IMR-90 (cell line): ENCODE measurements at regions not wholly inside any gene's neighbourhood (a gene's known extent, or its start where the extent isn't known, plus 50 kb on each side); places are given as distances from the start of the nearest gene placed in this dataset.

ENCODE experiments used
- ATAC-seq: fragments of 200-7000 bp; cut with Tn5 transposase; 2 replicates; pipeline ENCODE4 v1.9.1; 2020; ENCODE audit warnings: low read depth, mild to moderate bottlenecking, moderate library complexity
- BruUV-seq: library from RNA; stranded (reverse); fragments of 400-500 nt; replicated peaks from 2 replicates; lab custom pipeline; 2021; lab: Mats Ljungman, UMichigan
- CTCF ChIA-PET: fragments of 300-600 bp; formaldehyde crosslinking; extraction: SDS; loops from one replicate; lab custom pipeline; 2021; ENCODE audit warnings: antibody characterized with exemption; lab: Yijun Ruan, JAX
- POLR2A ChIA-PET: fragments of 300-600 bp; sonication (Branson Sonifier 250); formaldehyde crosslinking; loops from one replicate; lab custom pipeline; 2022; ENCODE audit warnings: antibody characterized with exemption; ENCODE audit not compliant: unreplicated experiment; lab: Charles Lee
- DNase-seq: peaks from one replicate; pipeline ENCODE4 v3.0.0; 2013
- H2AFZ ChIP-seq: replicated peaks from 2 replicates; pipeline ENCODE3; 2013; ENCODE audit warnings: low read length, mild to moderate bottlenecking; ENCODE audit not compliant: poor library complexity
- H2AK5ac ChIP-seq: 2 replicates; pipeline ENCODE4 v1.6.1; 2013; ENCODE audit warnings: low read depth, low read length, inconsistent platforms
- H2AK9ac ChIP-seq: replicated peaks from 2 replicates; pipeline ENCODE3; 2013; ENCODE audit warnings: mild to moderate bottlenecking, low read depth, low read length, moderate library complexity; ENCODE audit not compliant: poor library complexity
- H2BK120ac ChIP-seq: 2 replicates; pipeline ENCODE4 v1.6.1; 2013; ENCODE audit warnings: low read depth, low read length, inconsistent platforms
- H2BK15ac ChIP-seq: 3 replicates; pipeline ENCODE4 v1.6.1; 2013; ENCODE audit warnings: low read depth, low read length, inconsistent platforms
- H2BK20ac ChIP-seq: 2 replicates; pipeline ENCODE4 v1.6.1; 2013; ENCODE audit warnings: low read depth, mild to moderate bottlenecking, inconsistent platforms, low read length, moderate library complexity
- H2BK5ac ChIP-seq: 2 replicates; pipeline ENCODE4 v1.6.1; 2013; ENCODE audit warnings: mild to moderate bottlenecking, low read depth, low read length, inconsistent platforms; ENCODE audit not compliant: poor library complexity, severe bottlenecking
- H3K14ac ChIP-seq: replicated peaks from 2 replicates; pipeline ENCODE4 v1.6.1; 2013; ENCODE audit warnings: low read depth, low read length, inconsistent platforms
- H3K18ac ChIP-seq: 2 replicates; pipeline ENCODE4 v1.6.1; 2013; ENCODE audit warnings: low read depth, low read length, control low read depth
- H3K23ac ChIP-seq: 2 replicates; pipeline ENCODE4 v1.6.1; 2013; ENCODE audit warnings: low read depth, low read length, inconsistent platforms
- H3K27ac ChIP-seq: 2 replicates; pipeline ENCODE4 v1.5.1; 2013; ENCODE audit warnings: mild to moderate bottlenecking, control low read depth, low read length; ENCODE audit not compliant: insufficient read depth
- H3K27me3 ChIP-seq: 2 replicates; pipeline ENCODE4 v1.6.1; 2013; ENCODE audit warnings: low read length; ENCODE audit not compliant: control insufficient read depth, insufficient read depth
- H3K36me3 ChIP-seq: 2 replicates; pipeline ENCODE4 v1.6.1; 2013; ENCODE audit warnings: low read length, mixed read lengths; ENCODE audit not compliant: control insufficient read depth, insufficient read depth
- H3K4ac ChIP-seq: 2 replicates; pipeline ENCODE4 v1.6.1; 2013; ENCODE audit warnings: low read depth, low read length, inconsistent platforms
- H3K4me1 ChIP-seq: 2 replicates; pipeline ENCODE4 v1.6.1; 2013; ENCODE audit warnings: low read length, mixed read lengths; ENCODE audit not compliant: control insufficient read depth, insufficient read depth
- H3K4me2 ChIP-seq: 2 replicates; pipeline ENCODE4 v1.6.1; 2013; ENCODE audit warnings: low read depth, mild to moderate bottlenecking, control low read depth, low read length, moderate library complexity
- H3K4me3 ChIP-seq: 2 replicates; pipeline ENCODE4 v1.5.1; 2013; ENCODE audit warnings: low read depth, mild to moderate bottlenecking, control low read depth, low read length, moderate library complexity; ENCODE audit not compliant: insufficient read depth
- H3K56ac ChIP-seq: 2 replicates; pipeline ENCODE4 v1.6.1; 2013; ENCODE audit warnings: low read length, inconsistent platforms; ENCODE audit not compliant: insufficient read depth; ENCODE audit errors: extremely low read depth
- H3K79me1 ChIP-seq, 2 experiments: 2 replicates each; pipeline ENCODE4 v1.6.1; 2013; ENCODE audit warnings: low read length in 2 of 2, inconsistent platforms in 1 of 2, low read depth in 1 of 2
- H3K9ac ChIP-seq: 2 replicates; pipeline ENCODE4 v1.6.1; 2013; ENCODE audit warnings: low read depth, low read length, control low read depth
- H3K9me1 ChIP-seq: 2 replicates; pipeline ENCODE4 v1.6.1; 2013; ENCODE audit warnings: low read length, inconsistent platforms; ENCODE audit not compliant: insufficient read depth
- H3K9me3 ChIP-seq: 2 replicates; pipeline ENCODE4 v1.6.1; 2013; ENCODE audit warnings: low read length; ENCODE audit not compliant: control insufficient read depth, insufficient read depth
- H4K20me1 ChIP-seq: 2 replicates; pipeline ENCODE4 v1.6.1; 2013; ENCODE audit warnings: low read length, inconsistent platforms; ENCODE audit not compliant: insufficient read depth
- H4K5ac ChIP-seq: 2 replicates; pipeline ENCODE4 v1.6.1; 2013; ENCODE audit warnings: mild to moderate bottlenecking, low read depth, low read length, control low read depth
- H4K8ac ChIP-seq, 2 experiments: 2 replicates each; pipeline ENCODE4 v1.6.1; 2013; ENCODE audit warnings: low read depth in 2 of 2, low read length in 2 of 2, control low read depth in 1 of 2, inconsistent platforms in 1 of 2
- H4K91ac ChIP-seq: 2 replicates; pipeline ENCODE4 v1.6.1; 2013; ENCODE audit warnings: low read depth, low read length, inconsistent platforms; ENCODE audit not compliant: insufficient read depth
- CHD1 ChIP-seq: IDR thresholded peaks from 2 replicates; pipeline ENCODE4 v1.6.1; 2012; ENCODE audit warnings: low read depth, low read length, improper control_type of control experiment
- MAFK ChIP-seq: IDR thresholded peaks from 2 replicates; pipeline ENCODE4 v1.6.1; 2012; ENCODE audit warnings: low read depth, low read length, improper control_type of control experiment
- NFE2L2 ChIP-seq: fragments of 150-350 bp; IDR thresholded peaks from 2 replicates; pipeline ENCODE4 v1.6.1; 2016; ENCODE audit warnings: low read depth, mild to moderate bottlenecking, low read length
- POLR2A ChIP-seq: IDR thresholded peaks from 2 replicates; pipeline ENCODE4 v1.6.1; 2012; ENCODE audit warnings: mild to moderate bottlenecking, low read depth, low read length
- RAD21 ChIP-seq: IDR thresholded peaks from 2 replicates; pipeline ENCODE4 v1.6.1; 2012; ENCODE audit warnings: low read length, improper control_type of control experiment
- RCOR1 ChIP-seq: IDR thresholded peaks from 2 replicates; pipeline ENCODE4 v1.6.1; 2012; ENCODE audit warnings: mild to moderate bottlenecking, low read length, improper control_type of control experiment; ENCODE audit not compliant: insufficient replicate concordance
- SMC3 ChIP-seq: fragments of 150-350 bp; IDR thresholded peaks from 2 replicates; pipeline ENCODE4 v1.6.1; 2016; ENCODE audit warnings: low read depth, mild to moderate bottlenecking, antibody characterized with exemption, low read length, moderate library complexity
- WGBS, 2 experiments: methylation state at CpG; one replicate each; pipeline versions ENCODE4 v1.1.5 to v1.1.7; 2013; ENCODE audit warnings: missing lambda C conversion rate in 2 of 2; ENCODE audit not compliant: insufficient read length in 1 of 2; ENCODE audit errors: extremely low coverage in 2 of 2; 5-methylcytosine and 5-hydroxymethylcytosine counted together
- dilution Hi-C: fragments of 300-500 bp; cut with HindIII; formaldehyde crosslinking; loops from one replicate; pipeline ENCODE4 v1.14.3; 2018; ENCODE audit warnings: low sequenced_read_pairs; ENCODE audit not compliant: unreplicated experiment
- in situ Hi-C: fragments of 300-500 bp; cut with MboI; formaldehyde crosslinking; loops from 3 replicates; pipeline ENCODE4 v1.14.3; 2019; ENCODE audit warnings: low sequenced_read_pairs, inconsistent platforms, mixed read lengths
- intact Hi-C: fragments of 100-400 bp; cut with micrococcal nuclease; formaldehyde crosslinking; loops from 2 replicates; pipeline ENCODE4 v1.10.0; 2022
- TF ChIP-seq, protein P1 (sequence below): fragments of 150-350 bp; IDR thresholded peaks from 2 replicates; pipeline ENCODE4 v1.6.1; 2017; ENCODE audit warnings: mild to moderate bottlenecking, antibody characterized with exemption, low read length, low read depth
- TF ChIP-seq, protein P2 (sequence below): fragments of 150-350 bp; IDR thresholded peaks from 2 replicates; pipeline ENCODE4 v1.6.1; 2016; ENCODE audit warnings: low read depth, mild to moderate bottlenecking, low read length, moderate library complexity, borderline replicate concordance

DNA sequence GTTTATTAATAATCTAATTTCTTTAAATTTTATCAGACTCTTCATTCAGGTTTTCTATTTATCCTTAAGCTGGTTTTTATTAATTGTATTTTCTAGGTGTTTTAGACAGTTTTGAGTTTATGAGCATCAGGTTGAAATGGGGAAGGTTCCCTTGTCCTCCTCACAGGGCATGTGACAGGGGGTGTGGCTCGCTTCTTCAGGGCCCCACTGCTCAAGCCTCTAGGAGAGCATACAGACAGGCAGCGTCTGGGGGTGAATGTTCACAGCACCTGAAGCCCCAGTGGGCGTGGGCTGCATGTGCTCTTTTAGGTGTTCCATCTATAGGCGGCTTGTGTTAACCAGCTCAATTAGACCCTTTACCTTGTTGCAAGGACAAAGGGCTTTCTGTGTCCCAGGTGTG, 78.2 kb upstream of the RUFY1 start:
- no peaks in the 10 kb centered on the region for H3K36me3 ChIP-seq
- DNase-seq = no peak
- no peak overlapping the region for H2BK15ac ChIP-seq
- no peak overlapping the region for H2AK5ac ChIP-seq
- TF ChIP-seq CHD1 (no peak), MAFK (no peak), POLR2A (no peak), RAD21 (no peak), NFE2L2 (no peak), RCOR1 (no peak), SMC3 (no peak)
- TF ChIP-seq, protein P1, sequence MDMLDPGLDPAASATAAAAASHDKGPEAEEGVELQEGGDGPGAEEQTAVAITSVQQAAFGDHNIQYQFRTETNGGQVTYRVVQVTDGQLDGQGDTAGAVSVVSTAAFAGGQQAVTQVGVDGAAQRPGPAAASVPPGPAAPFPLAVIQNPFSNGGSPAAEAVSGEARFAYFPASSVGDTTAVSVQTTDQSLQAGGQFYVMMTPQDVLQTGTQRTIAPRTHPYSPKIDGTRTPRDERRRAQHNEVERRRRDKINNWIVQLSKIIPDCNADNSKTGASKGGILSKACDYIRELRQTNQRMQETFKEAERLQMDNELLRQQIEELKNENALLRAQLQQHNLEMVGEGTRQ = no peak
- TF ChIP-seq, protein P2, sequence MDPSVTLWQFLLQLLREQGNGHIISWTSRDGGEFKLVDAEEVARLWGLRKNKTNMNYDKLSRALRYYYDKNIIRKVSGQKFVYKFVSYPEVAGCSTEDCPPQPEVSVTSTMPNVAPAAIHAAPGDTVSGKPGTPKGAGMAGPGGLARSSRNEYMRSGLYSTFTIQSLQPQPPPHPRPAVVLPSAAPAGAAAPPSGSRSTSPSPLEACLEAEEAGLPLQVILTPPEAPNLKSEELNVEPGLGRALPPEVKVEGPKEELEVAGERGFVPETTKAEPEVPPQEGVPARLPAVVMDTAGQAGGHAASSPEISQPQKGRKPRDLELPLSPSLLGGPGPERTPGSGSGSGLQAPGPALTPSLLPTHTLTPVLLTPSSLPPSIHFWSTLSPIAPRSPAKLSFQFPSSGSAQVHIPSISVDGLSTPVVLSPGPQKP = no peak
- no peaks in the 10 kb centered on the region for H3K4me1 ChIP-seq
- no peak overlapping the region for H4K8ac ChIP-seq
- intact Hi-C loops (no loop called here), dilution Hi-C loops (no loop called here), in situ Hi-C loops (no loop called here)
- H3K56ac ChIP-seq = no peak overlapping the region
- H3K9me3 ChIP-seq = peaks cover 2% of the 10 kb centered on the region; the same call in 1 of the 2 replicates
- no peak overlapping the region for H2BK20ac ChIP-seq
- no peak overlapping the region for H4K5ac ChIP-seq
- BruUV-seq = no TSS peak
- H3K9me1 ChIP-seq = no peaks in the 10 kb centered on the region
- H3K9ac ChIP-seq = no peak overlapping the region
- no peak overlapping the region for H2BK120ac ChIP-seq
- H3K4me3 ChIP-seq = no peak overlapping the region
- ChIA-PET POLR2A (no interaction called here), CTCF (no interaction called here)
- H3K23ac ChIP-seq = no peak overlapping the region
- H2AK9ac ChIP-seq = no peak overlapping the region
- H3K18ac ChIP-seq = no peak overlapping the region
- no peaks in the 10 kb centered on the region for H3K79me1 ChIP-seq
- H2AFZ ChIP-seq = no peak overlapping the region
- ATAC-seq = no peak
- no peak overlapping the region for H3K4me2 ChIP-seq
- H4K20me1 ChIP-seq = no peaks in the 10 kb centered on the region
- H3K27ac ChIP-seq = no peak overlapping the region
- H3K4ac ChIP-seq = no peak overlapping the region
- H3K14ac ChIP-seq = no peak overlapping the region
- H3K27me3 ChIP-seq = no peaks in the 10 kb centered on the region
- WGBS, 2 experiments = no CpG with 5 or more reads among the region's 4 CpGs
- no peak overlapping the region for H2BK5ac ChIP-seq
- H4K91ac ChIP-seq = no peak overlapping the region
